HG02763 (cell line): ENCODE measurements at regions not wholly inside any gene's neighbourhood (a gene's known extent, or its start where the extent isn't known, plus 50 kb on each side); places are given as distances from the start of the nearest gene placed in this dataset.
A peak's percentile ranks its signal among the peaks of the same experiment; 100 is the strongest.

Source experiments
- ATAC-seq: cut with Tn5 transposase; IDR thresholded peaks from one replicate; pipeline ENCODE4 v1.9.1; 2021; ENCODE audit warnings: mild to moderate bottlenecking, moderate library complexity; ENCODE audit not compliant: unreplicated experiment

- ATAC-seq, result no peak
These were observed 232.1 kb downstream of the CPE start for GRCh38 chr4:165610679-165611437.

GRCh38 chr4:165612936-165613335, 234.1 kb downstream of the CPE start:
- ATAC-seq, result peak; percentile 96

- ATAC-seq, result no peak
These were observed 234.8 kb downstream of the CPE start for GRCh38 chr4:165613581-165613980.

- no peak for ATAC-seq
These were observed 242.1 kb downstream of the CPE start for GRCh38 chr4:165620913-165621312.

- no peak for ATAC-seq
These were observed 243.2 kb downstream of the CPE start for GRCh38 chr4:165621983-165622382.

GRCh38 chr4:165625281-165625680, 246.5 kb downstream of the CPE start:
- ATAC-seq, result no peak

GRCh38 chr4:165626316-165626715, 246.7 kb upstream of the TLL1 start:
- no peak for ATAC-seq

- ATAC-seq, result no peak
These were observed 245.9 kb upstream of the TLL1 start for GRCh38 chr4:165627128-165627527.

GRCh38 chr4:165627548-165627947, 245.5 kb upstream of the TLL1 start:
- ATAC-seq, result no peak

GRCh38 chr4:165628572-165628971, 244.5 kb upstream of the TLL1 start:
- no peak for ATAC-seq

GRCh38 chr4:165630671-165631070, 242.4 kb upstream of the TLL1 start:
- ATAC-seq, result no peak

- no peak for ATAC-seq
These were observed 241.7 kb upstream of the TLL1 start for GRCh38 chr4:165631208-165631894.

GRCh38 chr4:165631912-165632311, 241.1 kb upstream of the TLL1 start:
- ATAC-seq, result no peak

GRCh38 chr4:165634766-165635165, 238.3 kb upstream of the TLL1 start:
- ATAC-seq, result no peak

- no peak for ATAC-seq
These were observed 237.7 kb upstream of the TLL1 start for GRCh38 chr4:165635381-165635780.

GRCh38 chr4:165635951-165636350, 237.1 kb upstream of the TLL1 start:
- no peak for ATAC-seq

GRCh38 chr4:165651901-165652300, 221.1 kb upstream of the TLL1 start:
- no peak for ATAC-seq

GRCh38 chr4:165654556-165654955, 218.5 kb upstream of the TLL1 start:
- no peak for ATAC-seq

GRCh38 chr4:165656399-165656798, 216.6 kb upstream of the TLL1 start:
- no peak for ATAC-seq

GRCh38 chr4:165656829-165657490, 216.1 kb upstream of the TLL1 start:
- no peak for ATAC-seq

- no peak for ATAC-seq
These were observed 210.7 kb upstream of the TLL1 start for GRCh38 chr4:165662341-165662740.

- no peak for ATAC-seq
These were observed 209.6 kb upstream of the TLL1 start for GRCh38 chr4:165663411-165663810.
